ENCODE measurements at regions not wholly inside any gene's neighbourhood (a gene's known extent, or its start where the extent isn't known, plus 50 kb on each side); places are given as distances from the start of the nearest gene placed in this dataset.
"Not testable (repeated sequence)": the region's sequence is repeated elsewhere in the genome, so short reads cannot be mapped to it uniquely, and the experiment has no call there.

GRCh38 chr2:234708717-234709116, 211.8 kb upstream of the ARL4C start:
- no peaks in the 10 kb centered on the region for H3K27me3 ChIP-seq (ENCODE audit: insufficient read depth, low read length)
- no peaks in the 10 kb centered on the region for H3K36me3 ChIP-seq (ENCODE audit: insufficient read depth, low read length)
- no peak overlapping the region for H2AFZ ChIP-seq (ENCODE audit: low read depth, low read length)
- H3K4me3 ChIP-seq (ENCODE audit: low read length): no peak overlapping the region
- no peaks in the 10 kb centered on the region for H3K9me3 ChIP-seq (ENCODE audit: low read length)
- H3K4me1 ChIP-seq (ENCODE audit: insufficient read depth, low read length): peaks cover 28% of the 10 kb centered on the region

- Histone ChIP-seq H2AFZ (ENCODE audit: low read depth, low read length) (no peak overlapping the region), H3K9me3 (ENCODE audit: low read length) (no peaks in the 10 kb centered on the region), H3K27me3 (ENCODE audit: insufficient read depth, low read length) (no peaks in the 10 kb centered on the region), H3K4me3 (ENCODE audit: low read length) (no peak overlapping the region), H3K4me1 (ENCODE audit: insufficient read depth, low read length) (peaks cover 28% of the 10 kb centered on the region), H3K36me3 (ENCODE audit: insufficient read depth, low read length) (no peaks in the 10 kb centered on the region)
These were observed 211.3 kb upstream of the ARL4C start for GRCh38 chr2:234708091-234708683.

GRCh38 chr2:234706086-234706485, 209.2 kb upstream of the ARL4C start:
- H3K27me3 ChIP-seq (ENCODE audit: insufficient read depth, low read length): no peaks in the 10 kb centered on the region
- H3K4me1 ChIP-seq (ENCODE audit: insufficient read depth, low read length): peaks cover 28% of the 10 kb centered on the region
- no peaks in the 10 kb centered on the region for H3K9me3 ChIP-seq (ENCODE audit: low read length)
- no peaks in the 10 kb centered on the region for H3K36me3 ChIP-seq (ENCODE audit: insufficient read depth, low read length)
- no peak overlapping the region for H3K4me3 ChIP-seq (ENCODE audit: low read length)
- H2AFZ ChIP-seq (ENCODE audit: low read depth, low read length): no peak overlapping the region

- Histone ChIP-seq H3K9me3 (ENCODE audit: low read length) (no peaks in the 10 kb centered on the region), H2AFZ (ENCODE audit: low read depth, low read length) (no peak overlapping the region), H3K36me3 (ENCODE audit: insufficient read depth, low read length) (no peaks in the 10 kb centered on the region)
These were observed 208.2 kb upstream of the ARL4C start for GRCh38 chr2:234705108-234705507.

GRCh38 chr2:234703258-234703657, 206.4 kb upstream of the ARL4C start:
- no peaks in the 10 kb centered on the region for H3K9me3 ChIP-seq (ENCODE audit: low read length)
- H3K4me3 ChIP-seq (ENCODE audit: low read length): no peak overlapping the region
- no peaks in the 10 kb centered on the region for H3K27me3 ChIP-seq (ENCODE audit: insufficient read depth, low read length)
- no peaks in the 10 kb centered on the region for H3K36me3 ChIP-seq (ENCODE audit: insufficient read depth, low read length)
- no peak overlapping the region for H2AFZ ChIP-seq (ENCODE audit: low read depth, low read length)
- peaks cover 10% of the 10 kb centered on the region for H3K4me1 ChIP-seq (ENCODE audit: insufficient read depth, low read length)

More at GRCh38 chr2:234705108-234705507, 208.2 kb upstream of the ARL4C start:
- no peak overlapping the region for H3K4me3 ChIP-seq (ENCODE audit: low read length)
- H3K27me3 ChIP-seq (ENCODE audit: insufficient read depth, low read length): no peaks in the 10 kb centered on the region
- peaks cover 21% of the 10 kb centered on the region for H3K4me1 ChIP-seq (ENCODE audit: insufficient read depth, low read length)

- no peaks in the 10 kb centered on the region for H3K36me3 ChIP-seq (ENCODE audit: insufficient read depth, low read length)
- no peak overlapping the region for H3K4me3 ChIP-seq (ENCODE audit: low read length)
- H3K9me3 ChIP-seq (ENCODE audit: low read length): no peaks in the 10 kb centered on the region
- H2AFZ ChIP-seq (ENCODE audit: low read depth, low read length): no peak overlapping the region
- H3K27me3 ChIP-seq (ENCODE audit: insufficient read depth, low read length): no peaks in the 10 kb centered on the region
- H3K4me1 ChIP-seq (ENCODE audit: insufficient read depth, low read length): peaks cover 6% of the 10 kb centered on the region
These were observed 205.9 kb upstream of the ARL4C start for GRCh38 chr2:234702731-234703225.

GRCh38 chr2:234701841-234702240, 205.0 kb upstream of the ARL4C start:
- H3K9me3 ChIP-seq (ENCODE audit: low read length): peaks cover under 1% of the 10 kb centered on the region

GRCh38 chr2:234701421-234701820, 204.5 kb upstream of the ARL4C start:
- Histone ChIP-seq H2AFZ (ENCODE audit: low read depth, low read length) (no peak overlapping the region), H3K4me3 (ENCODE audit: low read length) (no peak overlapping the region), H3K36me3 (ENCODE audit: insufficient read depth, low read length) (no peaks in the 10 kb centered on the region), H3K27me3 (ENCODE audit: insufficient read depth, low read length) (no peaks in the 10 kb centered on the region), H3K9me3 (ENCODE audit: low read length) (peaks cover 4% of the 10 kb centered on the region), H3K4me1 (ENCODE audit: insufficient read depth, low read length) (no peaks in the 10 kb centered on the region)

More at GRCh38 chr2:234701841-234702240, 205.0 kb upstream of the ARL4C start:
- Histone ChIP-seq H2AFZ (ENCODE audit: low read depth, low read length) (no peak overlapping the region), H3K27me3 (ENCODE audit: insufficient read depth, low read length) (no peaks in the 10 kb centered on the region), H3K4me3 (ENCODE audit: low read length) (no peak overlapping the region), H3K4me1 (ENCODE audit: insufficient read depth, low read length) (no peaks in the 10 kb centered on the region), H3K36me3 (ENCODE audit: insufficient read depth, low read length) (no peaks in the 10 kb centered on the region)

- Histone ChIP-seq H3K4me1 (ENCODE audit: insufficient read depth, low read length) (peaks cover under 1% of the 10 kb centered on the region), H3K9me3 (ENCODE audit: low read length) (peaks cover 6% of the 10 kb centered on the region), H2AFZ (ENCODE audit: low read depth, low read length) (no peak overlapping the region), H3K4me3 (ENCODE audit: low read length) (no peak overlapping the region), H3K36me3 (ENCODE audit: insufficient read depth, low read length) (no peaks in the 10 kb centered on the region), H3K27me3 (ENCODE audit: insufficient read depth, low read length) (no peaks in the 10 kb centered on the region)
These were observed 202.6 kb upstream of the ARL4C start for GRCh38 chr2:234699456-234699855.

GRCh38 chr2:234697300-234697876, 200.5 kb upstream of the ARL4C start:
- H3K4me3 ChIP-seq (ENCODE audit: low read length); H2AFZ ChIP-seq (ENCODE audit: low read depth, low read length); H3K9me3 ChIP-seq (ENCODE audit: low read length); H3K27me3 ChIP-seq (ENCODE audit: insufficient read depth, low read length); H3K36me3 ChIP-seq (ENCODE audit: insufficient read depth, low read length); H3K4me1 ChIP-seq (ENCODE audit: insufficient read depth, low read length): not testable (repeated sequence)

GRCh38 chr2:234695981-234696380, 199.1 kb upstream of the ARL4C start:
- H3K27me3 ChIP-seq (ENCODE audit: insufficient read depth, low read length): no peaks in the 10 kb centered on the region
- no peak overlapping the region for H3K4me3 ChIP-seq (ENCODE audit: low read length)

GRCh38 chr2:234694244-234695013, 197.5 kb upstream of the ARL4C start:
- H3K9me3 ChIP-seq (ENCODE audit: low read length): peaks cover 6% of the 10 kb centered on the region
- H3K36me3 ChIP-seq (ENCODE audit: insufficient read depth, low read length): no peaks in the 10 kb centered on the region
- H3K4me3 ChIP-seq (ENCODE audit: low read length): no peak overlapping the region
- peaks cover 19% of the 10 kb centered on the region for H3K4me1 ChIP-seq (ENCODE audit: insufficient read depth, low read length)
- no peak overlapping the region for H2AFZ ChIP-seq (ENCODE audit: low read depth, low read length)
- H3K27me3 ChIP-seq (ENCODE audit: insufficient read depth, low read length): no peaks in the 10 kb centered on the region

More at GRCh38 chr2:234695981-234696380, 199.1 kb upstream of the ARL4C start:
- no peaks in the 10 kb centered on the region for H3K36me3 ChIP-seq (ENCODE audit: insufficient read depth, low read length)
- H3K4me1 ChIP-seq (ENCODE audit: insufficient read depth, low read length): peaks cover 9% of the 10 kb centered on the region
- peaks cover 6% of the 10 kb centered on the region for H3K9me3 ChIP-seq (ENCODE audit: low read length)
- H2AFZ ChIP-seq (ENCODE audit: low read depth, low read length): no peak overlapping the region

GRCh38 chr2:234693681-234694190, 196.9 kb upstream of the ARL4C start:
- H3K4me1 ChIP-seq (ENCODE audit: insufficient read depth, low read length): peaks cover 19% of the 10 kb centered on the region
- H3K27me3 ChIP-seq (ENCODE audit: insufficient read depth, low read length): not testable (repeated sequence)

More at GRCh38 chr2:234693681-234694190, 196.9 kb upstream of the ARL4C start:
- not testable (repeated sequence) for H3K36me3 ChIP-seq (ENCODE audit: insufficient read depth, low read length); H3K9me3 ChIP-seq (ENCODE audit: low read length); H2AFZ ChIP-seq (ENCODE audit: low read depth, low read length); H3K4me3 ChIP-seq (ENCODE audit: low read length)

All from neuron (in vitro differentiated cells).